Left lung (tissue), 4 donors: ENCODE measurements at regions not wholly inside any gene's neighbourhood (a gene's known extent, or its start where the extent isn't known, plus 50 kb on each side); places are given as distances from the start of the nearest gene placed in this dataset.

Experiments used
- ATAC-seq: fragments of 200-7000 bp; cut with Tn5 transposase; one replicate; pipeline ENCODE4 v1.9.1; 2020; ENCODE audit warnings: moderate library complexity
- DNase-seq, 4 donors: peaks; one replicate each; pipeline ENCODE4 v3.0.0-alpha.2; 2013 to 2020
- H3K27ac ChIP-seq, 2 donors: fragments of 200-600 bp; sonication (generic) in 1 of 2; one replicate each; pipeline versions ENCODE4 v1.5.0 to v1.8.0; 2020 to 2021
- H3K27me3 ChIP-seq, 2 donors: fragments of 200-600 bp; sonication (generic) in 1 of 2; one replicate each; pipeline versions ENCODE4 v1.5.0 to v1.8.0; 2020 to 2021
- H3K36me3 ChIP-seq, 2 donors: fragments of 200-600 bp; sonication (generic) in 1 of 2; one replicate each; pipeline versions ENCODE4 v1.5.0 to v1.8.0; 2020 to 2021
- H3K4me1 ChIP-seq, 2 donors: fragments of 200-600 bp; one replicate each; pipeline ENCODE4 v1.8.0; 2021
- H3K4me3 ChIP-seq, 2 donors: fragments of 200-600 bp; sonication (generic) in 1 of 2; one replicate each; pipeline versions ENCODE4 v1.5.0 to v1.8.0; 2020 to 2021; ENCODE audit warnings: mild to moderate bottlenecking in 1 of 2
- H3K9me3 ChIP-seq, 2 donors: fragments of 200-600 bp; sonication (generic) in 1 of 2; one replicate each; pipeline versions ENCODE4 v1.5.0 to v1.8.0; 2020 to 2021
- CTCF ChIP-seq, 2 donors: fragments of 200-600 bp; sonication (generic) in 1 of 2; IDR thresholded peaks; one replicate each; pipeline versions ENCODE4 v1.5.0 to v1.8.0; 2021; ENCODE audit warnings: antibody characterized with exemption in 2 of 2
- intact Hi-C, 2 donors: fragments of 100-400 bp; cut with DNase I; formaldehyde crosslinking; loops; one replicate each; pipeline versions ENCODE4 v1.11.2 to v1.14.2; 2022
- donor health status: DM: no; HTN: yes; CAD: no.
- donor health status: DM: no; HTN: no; CAD: no.

- intact Hi-C loops: no loop called here
- DNase-seq (no peak), ATAC-seq (no peak)
- TF ChIP-seq CTCF (IDR thresholded peaks at IDR 0.05): no peak
- H3K36me3 ChIP-seq: no peaks in the 10 kb centered on the region
- H3K27me3 ChIP-seq: peaks cover 0 to 59% of the 10 kb centered on the region in 2 donors
- no peaks in the 10 kb centered on the region for H3K4me1 ChIP-seq
- H3K27ac ChIP-seq: no peak overlapping the region
- no peaks in the 10 kb centered on the region for H3K9me3 ChIP-seq
- no peak overlapping the region for H3K4me3 ChIP-seq
Observed at GRCh38 chr1:18007391-18008041, 100.1 kb upstream of the IGSF21 start.

GRCh38 chr1:18008081-18008480, 99.5 kb upstream of the IGSF21 start:
- Histone ChIP-seq H3K36me3 (no peaks in the 10 kb centered on the region), H3K4me1 (no peaks in the 10 kb centered on the region), H3K9me3 (no peaks in the 10 kb centered on the region), H3K27me3 (peaks cover 0 to 59% of the 10 kb centered on the region in 2 donors), H3K27ac (no peak overlapping the region), H3K4me3 (no peak overlapping the region)
- ATAC-seq (no peak), DNase-seq (no peak)
- intact Hi-C loops: no loop called here
- TF ChIP-seq CTCF (IDR thresholded peaks at IDR 0.05): no peak

GRCh38 chr1:18009055-18009454, 98.5 kb upstream of the IGSF21 start:
- no peak for TF ChIP-seq CTCF (IDR thresholded peaks at IDR 0.05)
- Histone ChIP-seq H3K27ac (no peak overlapping the region), H3K9me3 (no peaks in the 10 kb centered on the region), H3K4me3 (no peak overlapping the region), H3K4me1 (no peaks in the 10 kb centered on the region), H3K36me3 (no peaks in the 10 kb centered on the region), H3K27me3 (peaks cover 0 to 58% of the 10 kb centered on the region in 2 donors)
- DNase-seq (no peak), ATAC-seq (no peak)
- intact Hi-C loops: no loop called here

GRCh38 chr1:18009478-18009961, 98.1 kb upstream of the IGSF21 start:
- no peak overlapping the region for H3K4me3 ChIP-seq
- no peak for ATAC-seq
- H3K9me3 ChIP-seq: no peaks in the 10 kb centered on the region
- intact Hi-C loops: no loop called here
- H3K27ac ChIP-seq: no peak overlapping the region
- no peaks in the 10 kb centered on the region for H3K36me3 ChIP-seq
- H3K27me3 ChIP-seq: peaks cover 0 to 58% of the 10 kb centered on the region in 2 donors
- no peak for TF ChIP-seq CTCF (IDR thresholded peaks at IDR 0.05)
- H3K4me1 ChIP-seq: no peaks in the 10 kb centered on the region
- DNase-seq: no peak

GRCh38 chr1:18010408-18010807, 97.2 kb upstream of the IGSF21 start:
- ATAC-seq: no peak
- TF ChIP-seq CTCF (IDR thresholded peaks at IDR 0.05): no peak
- Histone ChIP-seq H3K36me3 (no peaks in the 10 kb centered on the region), H3K4me3 (no peak overlapping the region), H3K4me1 (no peaks in the 10 kb centered on the region), H3K9me3 (no peaks in the 10 kb centered on the region), H3K27ac (no peak overlapping the region), H3K27me3 (peaks cover 0 to 56% of the 10 kb centered on the region in 2 donors)
- no peak for DNase-seq
- intact Hi-C loops: no loop called here
